Trophoblast cell (in vitro differentiated cells and primary cell): ENCODE measurements at regions not wholly inside any gene's neighbourhood (a gene's known extent, or its start where the extent isn't known, plus 50 kb on each side); places are given as distances from the start of the nearest gene placed in this dataset.

Source experiments
- DNase-seq, 2 donors: peaks; one replicate each; pipeline ENCODE4 v3.0.0-alpha.2; 2016
- H2AFZ ChIP-seq: 2 replicates; pipeline ENCODE4 v1.6.1; 2013; ENCODE audit warnings: low read length, moderate library complexity, mild to moderate bottlenecking; ENCODE audit not compliant: insufficient read depth, poor library complexity
- H2AK5ac ChIP-seq: 2 replicates; pipeline ENCODE4 v1.6.1; 2013; ENCODE audit warnings: mild to moderate bottlenecking, low read length
- H2BK120ac ChIP-seq: 2 replicates; pipeline ENCODE4 v1.6.1; 2013; ENCODE audit warnings: low read length, mild to moderate bottlenecking, moderate library complexity; ENCODE audit not compliant: insufficient read depth, poor library complexity
- H2BK12ac ChIP-seq: 2 replicates; pipeline ENCODE4 v1.6.1; 2013; ENCODE audit warnings: mild to moderate bottlenecking, low read length, moderate library complexity
- H2BK5ac ChIP-seq: 2 replicates; pipeline ENCODE4 v1.6.1; 2013; ENCODE audit warnings: low read length, low read depth, moderate library complexity, mild to moderate bottlenecking; ENCODE audit not compliant: poor library complexity
- H3K14ac ChIP-seq: 2 replicates; pipeline ENCODE4 v1.6.1; 2013; ENCODE audit warnings: mild to moderate bottlenecking, low read length
- H3K18ac ChIP-seq: 2 replicates; pipeline ENCODE4 v1.6.1; 2013; ENCODE audit warnings: mild to moderate bottlenecking, low read length
- H3K23ac ChIP-seq: 2 replicates; pipeline ENCODE4 v1.6.1; 2013; ENCODE audit warnings: low read length
- H3K27ac ChIP-seq: 2 replicates; pipeline ENCODE4 v1.5.1; 2013; ENCODE audit warnings: low read depth, mild to moderate bottlenecking, inconsistent platforms, low read length, moderate library complexity
- H3K27me3 ChIP-seq: 2 replicates; pipeline ENCODE4 v1.6.1; 2013; ENCODE audit warnings: inconsistent platforms, mild to moderate bottlenecking, low read length, moderate library complexity; ENCODE audit not compliant: insufficient read depth
- H3K36me3 ChIP-seq, 2 experiments: 1 replicate in 1 of 2; 2 replicates in 1 of 2; pipeline ENCODE4 v1.6.1; 2013; ENCODE audit warnings: low read length in 2 of 2, mild to moderate bottlenecking in 2 of 2, moderate library complexity in 1 of 2; ENCODE audit not compliant: insufficient read depth in 2 of 2, control insufficient read depth in 1 of 2
- H3K4ac ChIP-seq: 2 replicates; pipeline ENCODE4 v1.6.1; 2013; ENCODE audit warnings: low read depth, mild to moderate bottlenecking, low read length, moderate library complexity
- H3K4me1 ChIP-seq, 2 experiments: 1 replicate in 1 of 2; 2 replicates in 1 of 2; pipeline ENCODE4 v1.6.1; 2013; ENCODE audit warnings: low read length in 2 of 2, mild to moderate bottlenecking in 2 of 2, moderate library complexity in 1 of 2; ENCODE audit not compliant: insufficient read depth in 2 of 2, control insufficient read depth in 1 of 2
- H3K4me2 ChIP-seq: 2 replicates; pipeline ENCODE4 v1.6.1; 2013; ENCODE audit warnings: inconsistent platforms, mild to moderate bottlenecking, low read length, moderate library complexity
- H3K4me3 ChIP-seq: 2 replicates; pipeline ENCODE4 v1.5.1; 2013; ENCODE audit warnings: mild to moderate bottlenecking, low read depth, low read length, inconsistent platforms
- H3K79me1 ChIP-seq: one replicate; pipeline ENCODE4 v1.6.1; 2013; ENCODE audit warnings: low read length
- H3K79me2 ChIP-seq: 2 replicates; pipeline ENCODE4 v1.6.1; 2013; ENCODE audit warnings: low read length, mild to moderate bottlenecking; ENCODE audit not compliant: control insufficient read depth, insufficient read depth, poor library complexity
- H3K9ac ChIP-seq: 2 replicates; pipeline ENCODE4 v1.6.1; 2013; ENCODE audit warnings: mild to moderate bottlenecking, low read length
- H3K9me3 ChIP-seq: 2 replicates; pipeline ENCODE4 v1.6.1; 2013; ENCODE audit warnings: low read depth, mild to moderate bottlenecking, control low read depth, inconsistent platforms, low read length; ENCODE audit not compliant: insufficient read depth
- H4K12ac ChIP-seq: 2 replicates; pipeline ENCODE4 v1.6.1; 2013; ENCODE audit warnings: low read depth, mild to moderate bottlenecking, low read length, moderate library complexity
- H4K8ac ChIP-seq: 2 replicates; pipeline ENCODE4 v1.6.1; 2013; ENCODE audit warnings: low read depth, mild to moderate bottlenecking, low read length, moderate library complexity
- H4K91ac ChIP-seq: one replicate; pipeline ENCODE4 v1.6.1; 2013; ENCODE audit warnings: low read depth, mild to moderate bottlenecking, low read length, moderate library complexity
- WGBS: extraction: QIAGEN DNeasy Blood & Tissue Kit; methylation state at CpG from one replicate; pipeline ENCODE4 v1.1.7; 2013; ENCODE audit warnings: missing lambda C conversion rate; ENCODE audit not compliant: insufficient read length, insufficient coverage; ENCODE audit errors: extremely low coverage; 5-methylcytosine and 5-hydroxymethylcytosine counted together

- Histone ChIP-seq H2BK120ac (no peak overlapping the region), H3K27ac (no peak overlapping the region), H3K14ac (no peak overlapping the region), H4K91ac (no peak overlapping the region), H2AFZ (no peak overlapping the region), H2BK5ac (no peak overlapping the region), H3K36me3 (no peaks in the 10 kb centered on the region), H3K18ac (no peak overlapping the region), H3K27me3 (no peaks in the 10 kb centered on the region), H4K12ac (no peak overlapping the region), H3K9ac (no peak overlapping the region), H3K4me3 (no peak overlapping the region), H4K8ac (no peak overlapping the region), H3K79me1 (no peaks in the 10 kb centered on the region), H3K4me2 (no peak overlapping the region), H3K23ac (no peak overlapping the region), H3K4ac (no peak overlapping the region), H3K79me2 (no peaks in the 10 kb centered on the region), H2AK5ac (no peak overlapping the region), H2BK12ac (no peak overlapping the region), H3K4me1 (peaks cover 0 to 2% of the 10 kb centered on the region in 2 experiments), H3K9me3 (no peaks in the 10 kb centered on the region)
- no peak for DNase-seq
- no CpG with 5 or more reads among the region's 3 CpGs for WGBS
These were observed 95.4 kb upstream of the DAB2 start for GRCh38 chr5:39520232-39520572.

DNA sequence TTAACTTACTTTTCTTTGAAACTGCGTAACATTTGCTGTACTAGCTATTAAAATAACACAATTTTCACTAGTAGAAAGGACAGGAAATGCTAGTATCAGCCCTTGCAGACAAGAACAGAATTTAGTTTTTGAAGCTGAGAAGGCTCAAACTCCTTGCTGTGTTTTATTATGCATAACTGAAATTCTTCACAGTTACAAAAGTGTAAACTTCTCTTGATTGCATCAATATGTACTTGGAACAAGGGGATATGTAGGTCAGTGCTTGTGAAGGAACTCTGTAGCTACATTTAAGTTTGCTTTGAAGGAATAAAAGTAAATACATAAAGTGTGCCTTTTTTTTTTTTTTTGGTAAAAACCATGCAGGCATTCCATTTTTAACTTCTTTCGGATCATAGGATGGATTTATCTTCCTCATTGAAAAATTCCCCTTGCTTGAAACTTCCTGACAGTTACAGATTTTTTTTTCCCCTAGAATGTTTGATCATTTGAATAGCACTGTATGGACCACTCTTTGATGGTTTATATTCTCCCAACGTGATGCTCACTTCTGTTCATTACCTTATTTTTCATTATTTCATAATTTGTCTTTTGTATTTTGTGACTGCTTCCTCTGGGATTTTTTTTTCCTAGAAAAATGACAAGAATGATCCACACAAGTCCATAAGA, 94.9 kb upstream of the DAB2 start:
- Histone ChIP-seq H3K27ac (peak overlapping the region; percentile 25), H3K14ac (no peak overlapping the region), H2BK5ac (no peak overlapping the region), H3K9ac (no peak overlapping the region), H3K4me3 (no peak overlapping the region), H3K9me3 (no peaks in the 10 kb centered on the region), H2BK12ac (no peak overlapping the region), H3K23ac (no peak overlapping the region), H3K27me3 (no peaks in the 10 kb centered on the region), H4K91ac (no peak overlapping the region), H2AFZ (no peak overlapping the region), H3K36me3 (no peaks in the 10 kb centered on the region), H3K79me1 (no peaks in the 10 kb centered on the region), H4K8ac (no peak overlapping the region), H3K4ac (no peak overlapping the region), H3K4me1 (peaks cover 0 to 2% of the 10 kb centered on the region in 2 experiments), H4K12ac (no peak overlapping the region), H3K18ac (no peak overlapping the region), H3K79me2 (no peaks in the 10 kb centered on the region), H2AK5ac (no peak overlapping the region), H2BK120ac (no peak overlapping the region), H3K4me2 (no peak overlapping the region)
- no CpG with 5 or more reads among the region's 3 CpGs for WGBS
- peak in 1 of 2 donors; percentile 49 for DNase-seq

- H3K9me3 ChIP-seq, result no peaks in the 10 kb centered on the region
- H3K27me3 ChIP-seq, result no peaks in the 10 kb centered on the region
- no peak overlapping the region for H2BK5ac ChIP-seq
- H3K79me1 ChIP-seq, result no peaks in the 10 kb centered on the region
- no peak overlapping the region for H3K14ac ChIP-seq
- no peak overlapping the region for H3K4ac ChIP-seq
- H3K4me3 ChIP-seq, result no peak overlapping the region
- H2AFZ ChIP-seq, result no peak overlapping the region
- DNase-seq, result no peak
- H2BK12ac ChIP-seq, result no peak overlapping the region
- no peak overlapping the region for H4K8ac ChIP-seq
- no peak overlapping the region for H4K91ac ChIP-seq
- H3K27ac ChIP-seq, result no peak overlapping the region
- H2AK5ac ChIP-seq, result no peak overlapping the region
- no peak overlapping the region for H3K9ac ChIP-seq
- H3K23ac ChIP-seq, result no peak overlapping the region
- no peak overlapping the region for H3K18ac ChIP-seq
- H3K4me1 ChIP-seq, result peaks cover 0 to 2% of the 10 kb centered on the region in 2 experiments
- H3K79me2 ChIP-seq, result no peaks in the 10 kb centered on the region
- no peak overlapping the region for H4K12ac ChIP-seq
- no peak overlapping the region for H3K4me2 ChIP-seq
- H2BK120ac ChIP-seq, result no peak overlapping the region
- H3K36me3 ChIP-seq, result no peaks in the 10 kb centered on the region
These were observed 94.3 kb upstream of the DAB2 start for GRCh38 chr5:39519079-39519478.

DNA sequence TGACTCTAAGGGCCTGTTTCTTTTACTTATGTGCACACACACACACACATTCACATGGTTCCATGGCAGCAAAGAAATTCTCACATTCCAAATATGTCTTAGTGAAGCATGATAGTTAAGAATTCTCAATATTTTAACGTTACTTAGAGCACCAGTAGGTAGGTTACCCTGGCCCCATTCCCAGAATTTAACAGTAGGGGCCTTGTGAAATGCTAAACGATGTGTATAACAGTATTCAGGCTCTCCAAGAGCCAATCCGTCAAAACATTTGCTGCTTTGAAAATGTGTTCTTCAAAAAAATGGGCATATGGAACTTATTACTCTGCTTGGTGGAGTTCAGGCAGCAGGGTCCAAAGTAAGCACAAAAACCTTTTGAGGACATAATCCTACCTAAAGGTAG, 93.7 kb upstream of the DAB2 start:
- H3K4ac ChIP-seq, result no peak overlapping the region
- no peak overlapping the region for H2BK120ac ChIP-seq
- H3K79me2 ChIP-seq, result no peaks in the 10 kb centered on the region
- no peak overlapping the region for H3K4me2 ChIP-seq
- no peak for DNase-seq
- H3K14ac ChIP-seq, result no peak overlapping the region
- no peak overlapping the region for H3K4me3 ChIP-seq
- H3K9me3 ChIP-seq, result no peaks in the 10 kb centered on the region
- H2AFZ ChIP-seq, result no peak overlapping the region
- no peak overlapping the region for H3K18ac ChIP-seq
- H4K91ac ChIP-seq, result no peak overlapping the region
- H3K23ac ChIP-seq, result no peak overlapping the region
- WGBS, result no CpG with 5 or more reads among the region's 3 CpGs
- H4K8ac ChIP-seq, result no peak overlapping the region
- no peaks in the 10 kb centered on the region for H3K4me1 ChIP-seq
- H3K27ac ChIP-seq, result no peak overlapping the region
- H2BK12ac ChIP-seq, result no peak overlapping the region
- H3K36me3 ChIP-seq, result no peaks in the 10 kb centered on the region
- H3K79me1 ChIP-seq, result no peaks in the 10 kb centered on the region
- no peaks in the 10 kb centered on the region for H3K27me3 ChIP-seq
- no peak overlapping the region for H2AK5ac ChIP-seq
- H3K9ac ChIP-seq, result no peak overlapping the region
- no peak overlapping the region for H2BK5ac ChIP-seq
- H4K12ac ChIP-seq, result no peak overlapping the region
